GM12878 (cell line): ENCODE measurements at regions not wholly inside any gene's neighbourhood (a gene's known extent, or its start where the extent isn't known, plus 50 kb on each side); places are given as distances from the start of the nearest gene placed in this dataset.

ENCODE experiments used
- ASH2L ChIP-seq: fragments of 300-600, 200-600 bp; sonication (generic); IDR thresholded peaks from 2 replicates; pipeline ENCODE4 v1.6.1; 2017; ENCODE audit warnings: low read depth, mild to moderate bottlenecking, borderline replicate concordance
- ATF7 ChIP-seq: fragments of 450-650 bp; IDR thresholded peaks from 2 replicates; pipeline ENCODE4 v1.6.1; 2016; ENCODE audit warnings: low read depth, mild to moderate bottlenecking
- CREM ChIP-seq: IDR thresholded peaks from 2 replicates; pipeline ENCODE4 v1.6.1; 2014; ENCODE audit warnings: antibody characterized with exemption, low read depth
- EP300 ChIP-seq, 2 experiments: fragments of 150-350 bp in 1 of 2; IDR thresholded peaks; 2 replicates each; pipeline ENCODE4 v1.6.1; 2011 to 2012; ENCODE audit warnings: low read depth in 2 of 2, low read length in 2 of 2, borderline replicate concordance in 1 of 2, improper control_type of control experiment in 1 of 2, inconsistent platforms in 1 of 2; ENCODE audit not compliant: control insufficient read depth in 1 of 2
- FOXM1 ChIP-seq: IDR thresholded peaks from 2 replicates; pipeline ENCODE4 v1.6.1; 2012; ENCODE audit warnings: low read depth, mild to moderate bottlenecking, inconsistent platforms, low read length, moderate library complexity
- IKZF2 ChIP-seq, 2 experiments: fragments of 450-650 bp; IDR thresholded peaks; 2 replicates each; pipeline ENCODE4 v1.6.1; 2017; ENCODE audit warnings: mild to moderate bottlenecking in 2 of 2, moderate library complexity in 2 of 2
- LARP7 ChIP-seq: fragments of 450-650 bp; IDR thresholded peaks from 2 replicates; pipeline ENCODE4 v1.6.1; 2017; ENCODE audit warnings: mild to moderate bottlenecking
- MTA2 ChIP-seq: fragments of 450-650 bp; IDR thresholded peaks from 2 replicates; pipeline ENCODE4 v1.6.1; 2016; ENCODE audit warnings: low read depth, mild to moderate bottlenecking, moderate library complexity
- NFYA ChIP-seq: IDR thresholded peaks from 2 replicates; pipeline ENCODE4 v1.6.1; 2011; ENCODE audit warnings: low read depth, mild to moderate bottlenecking, low read length, improper control_type of control experiment, borderline replicate concordance
- NFYB ChIP-seq: IDR thresholded peaks from 2 replicates; pipeline ENCODE4 v1.6.1; 2011; ENCODE audit warnings: low read depth, mild to moderate bottlenecking, low read length, improper control_type of control experiment, moderate library complexity; ENCODE audit not compliant: insufficient read depth
- NRF1 ChIP-seq: conservative IDR thresholded peaks from 2 replicates; pipeline ENCODE4 v1.6.1; 2011; ENCODE audit warnings: mild to moderate bottlenecking, low read depth, low read length, improper control_type of control experiment
- PAX8 ChIP-seq: fragments of 450-650 bp; IDR thresholded peaks from 2 replicates; pipeline ENCODE4 v1.6.1; 2017; ENCODE audit warnings: mild to moderate bottlenecking, moderate library complexity
- POLR2AphosphoS5 ChIP-seq: IDR thresholded peaks from 2 replicates; pipeline ENCODE4 v1.6.1; 2011; ENCODE audit warnings: mild to moderate bottlenecking, low read length, inconsistent platforms
- RELA ChIP-seq: fragments of 450-650 bp; IDR thresholded peaks from 2 replicates; pipeline ENCODE4 v1.8.0; 2014; ENCODE audit warnings: borderline replicate concordance; ENCODE audit not compliant: partially characterized antibody
- SUPT20H ChIP-seq: IDR thresholded peaks from 2 replicates; pipeline ENCODE4 v1.6.1; 2011; ENCODE audit warnings: low read depth, mild to moderate bottlenecking, low read length, moderate library complexity, borderline replicate concordance; ENCODE audit not compliant: control insufficient read depth
- TCF7 ChIP-seq: IDR thresholded peaks from 2 replicates; pipeline ENCODE4 v1.6.1; 2014; ENCODE audit warnings: antibody characterized with exemption, borderline replicate concordance
- WRNIP1 ChIP-seq: IDR thresholded peaks from 2 replicates; pipeline ENCODE4 v1.6.1; 2011; ENCODE audit warnings: low read depth, low read length, improper control_type of control experiment, borderline replicate concordance
- ZNF274 ChIP-seq: IDR thresholded peaks from one replicate; pipeline ENCODE4 v1.8.0; 2011; ENCODE audit not compliant: insufficient read length, insufficient read depth
- ZZZ3 ChIP-seq: IDR thresholded peaks from 2 replicates; pipeline ENCODE4 v1.6.1; 2011; ENCODE audit warnings: low read depth; ENCODE audit not compliant: control insufficient read depth, insufficient read length
- TF ChIP-seq, protein P1 (sequence below): fragments of 450-650 bp; IDR thresholded peaks from 2 replicates; pipeline ENCODE4 v1.6.1; 2017; ENCODE audit warnings: low read depth, mild to moderate bottlenecking, moderate library complexity
- TF ChIP-seq, protein P2 (sequence below): fragments of 450-650 bp; IDR thresholded peaks from 2 replicates; pipeline ENCODE4 v1.6.1; 2018; ENCODE audit warnings: borderline replicate concordance, mild to moderate bottlenecking; ENCODE audit not compliant: partially characterized antibody
- TF ChIP-seq, protein P3 (sequence below): fragments of 450-650 bp; IDR thresholded peaks from 2 replicates; pipeline ENCODE4 v1.6.1; 2017; ENCODE audit warnings: mild to moderate bottlenecking, moderate library complexity
- TF ChIP-seq, protein P4 (sequence below): IDR thresholded peaks from 2 replicates; pipeline ENCODE4 v1.6.1; 2012; ENCODE audit warnings: low read length, inconsistent platforms

DNA sequence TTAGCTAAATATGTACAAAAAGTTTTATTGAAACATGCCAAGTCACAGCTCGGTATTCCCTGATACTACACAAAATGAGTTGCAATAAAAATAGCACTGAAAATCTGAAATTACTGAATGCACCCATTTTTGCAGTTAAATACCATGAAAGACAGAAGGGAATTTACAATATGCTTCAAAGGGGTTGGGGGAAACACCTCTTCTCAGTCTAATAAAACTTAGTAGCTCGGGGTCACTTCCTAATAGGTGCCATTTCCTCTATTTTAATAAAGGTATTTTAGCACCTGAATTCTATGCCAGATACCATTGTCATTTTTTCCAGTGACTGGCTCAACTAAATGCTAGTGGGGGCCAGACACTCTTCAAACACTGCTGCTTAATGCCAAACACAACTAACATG, 204.1 kb upstream of the MEF2C start (continued):
- TF ChIP-seq, protein P1, sequence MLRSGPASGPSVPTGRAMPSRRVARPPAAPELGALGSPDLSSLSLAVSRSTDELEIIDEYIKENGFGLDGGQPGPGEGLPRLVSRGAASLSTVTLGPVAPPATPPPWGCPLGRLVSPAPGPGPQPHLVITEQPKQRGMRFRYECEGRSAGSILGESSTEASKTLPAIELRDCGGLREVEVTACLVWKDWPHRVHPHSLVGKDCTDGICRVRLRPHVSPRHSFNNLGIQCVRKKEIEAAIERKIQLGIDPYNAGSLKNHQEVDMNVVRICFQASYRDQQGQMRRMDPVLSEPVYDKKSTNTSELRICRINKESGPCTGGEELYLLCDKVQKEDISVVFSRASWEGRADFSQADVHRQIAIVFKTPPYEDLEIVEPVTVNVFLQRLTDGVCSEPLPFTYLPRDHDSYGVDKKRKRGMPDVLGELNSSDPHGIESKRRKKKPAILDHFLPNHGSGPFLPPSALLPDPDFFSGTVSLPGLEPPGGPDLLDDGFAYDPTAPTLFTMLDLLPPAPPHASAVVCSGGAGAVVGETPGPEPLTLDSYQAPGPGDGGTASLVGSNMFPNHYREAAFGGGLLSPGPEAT = 0 out of 2 replicates have a peak, but pooled peaks have one; percentile 45
- no peak for TF ChIP-seq SUPT20H
- no peak for TF ChIP-seq WRNIP1
- TF ChIP-seq LARP7 = no peak
- no peak for TF ChIP-seq POLR2AphosphoS5
- no peak for TF ChIP-seq ASH2L
- TF ChIP-seq, protein P2, sequence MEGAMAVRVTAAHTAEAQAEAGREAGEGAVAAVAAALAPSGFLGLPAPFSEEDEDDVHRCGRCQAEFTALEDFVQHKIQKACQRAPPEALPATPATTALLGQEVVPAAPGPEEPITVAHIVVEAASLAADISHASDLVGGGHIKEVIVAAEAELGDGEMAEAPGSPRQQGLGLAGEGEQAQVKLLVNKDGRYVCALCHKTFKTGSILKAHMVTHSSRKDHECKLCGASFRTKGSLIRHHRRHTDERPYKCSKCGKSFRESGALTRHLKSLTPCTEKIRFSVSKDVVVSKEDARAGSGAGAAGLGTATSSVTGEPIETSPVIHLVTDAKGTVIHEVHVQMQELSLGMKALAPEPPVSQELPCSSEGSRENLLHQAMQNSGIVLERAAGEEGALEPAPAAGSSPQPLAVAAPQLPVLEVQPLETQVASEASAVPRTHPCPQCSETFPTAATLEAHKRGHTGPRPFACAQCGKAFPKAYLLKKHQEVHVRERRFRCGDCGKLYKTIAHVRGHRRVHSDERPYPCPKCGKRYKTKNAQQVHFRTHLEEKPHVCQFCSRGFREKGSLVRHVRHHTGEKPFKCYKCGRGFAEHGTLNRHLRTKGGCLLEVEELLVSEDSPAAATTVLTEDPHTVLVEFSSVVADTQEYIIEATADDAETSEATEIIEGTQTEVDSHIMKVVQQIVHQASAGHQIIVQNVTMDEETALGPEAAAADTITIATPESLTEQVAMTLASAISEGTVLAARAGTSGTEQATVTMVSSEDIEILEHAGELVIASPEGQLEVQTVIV = no peak
- TF ChIP-seq, protein P3, sequence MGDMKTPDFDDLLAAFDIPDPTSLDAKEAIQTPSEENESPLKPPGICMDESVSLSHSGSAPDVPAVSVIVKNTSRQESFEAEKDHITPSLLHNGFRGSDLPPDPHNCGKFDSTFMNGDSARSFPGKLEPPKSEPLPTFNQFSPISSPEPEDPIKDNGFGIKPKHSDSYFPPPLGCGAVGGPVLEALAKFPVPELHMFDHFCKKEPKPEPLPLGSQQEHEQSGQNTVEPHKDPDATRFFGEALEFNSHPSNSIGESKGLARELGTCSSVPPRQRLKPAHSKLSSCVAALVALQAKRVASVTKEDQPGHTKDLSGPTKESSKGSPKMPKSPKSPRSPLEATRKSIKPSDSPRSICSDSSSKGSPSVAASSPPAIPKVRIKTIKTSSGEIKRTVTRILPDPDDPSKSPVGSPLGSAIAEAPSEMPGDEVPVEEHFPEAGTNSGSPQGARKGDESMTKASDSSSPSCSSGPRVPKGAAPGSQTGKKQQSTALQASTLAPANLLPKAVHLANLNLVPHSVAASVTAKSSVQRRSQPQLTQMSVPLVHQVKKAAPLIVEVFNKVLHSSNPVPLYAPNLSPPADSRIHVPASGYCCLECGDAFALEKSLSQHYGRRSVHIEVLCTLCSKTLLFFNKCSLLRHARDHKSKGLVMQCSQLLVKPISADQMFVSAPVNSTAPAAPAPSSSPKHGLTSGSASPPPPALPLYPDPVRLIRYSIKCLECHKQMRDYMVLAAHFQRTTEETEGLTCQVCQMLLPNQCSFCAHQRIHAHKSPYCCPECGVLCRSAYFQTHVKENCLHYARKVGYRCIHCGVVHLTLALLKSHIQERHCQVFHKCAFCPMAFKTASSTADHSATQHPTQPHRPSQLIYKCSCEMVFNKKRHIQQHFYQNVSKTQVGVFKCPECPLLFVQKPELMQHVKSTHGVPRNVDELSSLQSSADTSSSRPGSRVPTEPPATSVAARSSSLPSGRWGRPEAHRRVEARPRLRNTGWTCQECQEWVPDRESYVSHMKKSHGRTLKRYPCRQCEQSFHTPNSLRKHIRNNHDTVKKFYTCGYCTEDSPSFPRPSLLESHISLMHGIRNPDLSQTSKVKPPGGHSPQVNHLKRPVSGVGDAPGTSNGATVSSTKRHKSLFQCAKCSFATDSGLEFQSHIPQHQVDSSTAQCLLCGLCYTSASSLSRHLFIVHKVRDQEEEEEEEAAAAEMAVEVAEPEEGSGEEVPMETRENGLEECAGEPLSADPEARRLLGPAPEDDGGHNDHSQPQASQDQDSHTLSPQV = no peak
- peak; percentile 85 for TF ChIP-seq MTA2
- no peak for TF ChIP-seq NFYB
- TF ChIP-seq ZNF274 = no peak
- TF ChIP-seq IKZF2 (IDR thresholded peaks at IDR 0.05) = peak; percentile 32 to 49; a peak in 2 of 4 replicates
- no peak for TF ChIP-seq NFYA
- peak; percentile 19; the same call in 1 of the 2 replicates for TF ChIP-seq FOXM1
- TF ChIP-seq ZZZ3 = no peak
- TF ChIP-seq RELA = no peak
- TF ChIP-seq ATF7 = peak; percentile 36; the same call in 1 of the 2 replicates
- no peak for TF ChIP-seq CREM
- TF ChIP-seq NRF1 = no peak
- TF ChIP-seq, protein P4, sequence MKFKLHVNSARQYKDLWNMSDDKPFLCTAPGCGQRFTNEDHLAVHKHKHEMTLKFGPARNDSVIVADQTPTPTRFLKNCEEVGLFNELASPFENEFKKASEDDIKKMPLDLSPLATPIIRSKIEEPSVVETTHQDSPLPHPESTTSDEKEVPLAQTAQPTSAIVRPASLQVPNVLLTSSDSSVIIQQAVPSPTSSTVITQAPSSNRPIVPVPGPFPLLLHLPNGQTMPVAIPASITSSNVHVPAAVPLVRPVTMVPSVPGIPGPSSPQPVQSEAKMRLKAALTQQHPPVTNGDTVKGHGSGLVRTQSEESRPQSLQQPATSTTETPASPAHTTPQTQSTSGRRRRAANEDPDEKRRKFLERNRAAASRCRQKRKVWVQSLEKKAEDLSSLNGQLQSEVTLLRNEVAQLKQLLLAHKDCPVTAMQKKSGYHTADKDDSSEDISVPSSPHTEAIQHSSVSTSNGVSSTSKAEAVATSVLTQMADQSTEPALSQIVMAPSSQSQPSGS = no peak
- no peak for TF ChIP-seq PAX8
- peak; percentile 43; the same call in 1 of the 2 replicates for TF ChIP-seq TCF7
- TF ChIP-seq EP300 (IDR thresholded peaks at IDR 0.05; ENCODE audit: borderline replicate concordance in 1 of 2, control insufficient read depth in 1 of 2, low read depth in 2 of 2, low read length in 2 of 2) = no peak
